Transverse colon (tissue), 4 donors: ENCODE measurements at regions not wholly inside any gene's neighbourhood (a gene's known extent, or its start where the extent isn't known, plus 50 kb on each side); places are given as distances from the start of the nearest gene placed in this dataset.

Source experiments
- DNase-seq: peaks from one replicate; pipeline ENCODE4 v3.0.0-alpha.2; 2019
- H3K27ac ChIP-seq, 4 donors: fragments of 200-600 bp; sonication (generic); 2 replicates each; pipeline ENCODE4 v1.5.1; 2016 to 2018; ENCODE audit warnings: inconsistent platforms in 4 of 4
- H3K27me3 ChIP-seq: fragments of 200-600 bp; sonication (generic); 2 replicates; pipeline ENCODE4 v1.5.1; 2017; ENCODE audit warnings: inconsistent platforms
- H3K36me3 ChIP-seq, 4 donors: fragments of 200-600 bp; sonication (generic); 2 replicates each; pipeline ENCODE4 v1.5.1; 2017 to 2019; ENCODE audit warnings: inconsistent platforms in 4 of 4
- H3K4me1 ChIP-seq, 4 donors: fragments of 200-600 bp; sonication (generic); 2 replicates each; pipeline ENCODE4 v1.5.1; 2017 to 2020; ENCODE audit warnings: inconsistent platforms in 4 of 4
- H3K4me3 ChIP-seq, 4 donors: fragments of 200-600 bp; sonication (generic); 1 replicate in 1 of 4; 2 replicates in 3 of 4; pipeline versions ENCODE4 v1.5.1 to v1.6.1; 2017 to 2019; ENCODE audit warnings: inconsistent platforms in 4 of 4
- H3K9me3 ChIP-seq, 2 donors: fragments of 200-600 bp; sonication (generic); 2 replicates each; pipeline ENCODE4 v1.5.1; 2017 to 2019; ENCODE audit warnings: inconsistent platforms in 2 of 2
- EP300 ChIP-seq: sonication (generic); formaldehyde crosslinking; IDR thresholded peaks from one replicate; pipeline ENCODE4 v1.6.1; 2017; ENCODE audit warnings: antibody characterized with exemption, low read depth
- POLR2A ChIP-seq: fragments of 450-650 bp; IDR thresholded peaks from one replicate; pipeline ENCODE4 v1.6.1; 2016; ENCODE audit warnings: antibody characterized with exemption, mild to moderate bottlenecking, moderate library complexity
- POLR2AphosphoS5 ChIP-seq, 3 donors: sonication (generic); formaldehyde crosslinking; IDR thresholded peaks; one replicate each; pipeline ENCODE4 v1.6.1; 2016; ENCODE audit warnings: antibody characterized with exemption in 3 of 3
- WGBS, 2 donors: methylation state at CpG; one replicate each; pipeline ENCODE4 v1.1.5; 2018; ENCODE audit warnings: low coverage in 1 of 2; 5-methylcytosine and 5-hydroxymethylcytosine counted together
- in situ Hi-C, 4 donors: fragments of 200-750 bp; cut with MboI; loops; one replicate each; pipeline versions ENCODE4 v1.15.0 to v1.15.1; 2017; ENCODE audit warnings: low sequenced_read_pairs in 3 of 4, low pct_ligation_motif_present in 1 of 4, low pct_unique_long_range_greater_than_20kb in 1 of 4
- intact Hi-C: fragments of 100-400 bp; cut with DNase I; formaldehyde crosslinking; loops from one replicate; pipeline ENCODE4 v1.15.1; 2023; ENCODE audit warnings: low total_unique reads
- TF ChIP-seq, protein P1 (sequence below), 5 experiments: fragments of 200-600 bp in 3 of 5; fragments of 450-650 bp in 2 of 5; sonication (generic) in 3 of 5; IDR thresholded peaks; 1 replicate in 2 of 5; 2 replicates in 3 of 5; pipeline ENCODE4 v1.5.1; 2016 to 2017; ENCODE audit warnings: antibody characterized with exemption in 5 of 5, inconsistent platforms in 3 of 5, mild to moderate bottlenecking in 2 of 5, moderate library complexity in 1 of 5

DNA sequence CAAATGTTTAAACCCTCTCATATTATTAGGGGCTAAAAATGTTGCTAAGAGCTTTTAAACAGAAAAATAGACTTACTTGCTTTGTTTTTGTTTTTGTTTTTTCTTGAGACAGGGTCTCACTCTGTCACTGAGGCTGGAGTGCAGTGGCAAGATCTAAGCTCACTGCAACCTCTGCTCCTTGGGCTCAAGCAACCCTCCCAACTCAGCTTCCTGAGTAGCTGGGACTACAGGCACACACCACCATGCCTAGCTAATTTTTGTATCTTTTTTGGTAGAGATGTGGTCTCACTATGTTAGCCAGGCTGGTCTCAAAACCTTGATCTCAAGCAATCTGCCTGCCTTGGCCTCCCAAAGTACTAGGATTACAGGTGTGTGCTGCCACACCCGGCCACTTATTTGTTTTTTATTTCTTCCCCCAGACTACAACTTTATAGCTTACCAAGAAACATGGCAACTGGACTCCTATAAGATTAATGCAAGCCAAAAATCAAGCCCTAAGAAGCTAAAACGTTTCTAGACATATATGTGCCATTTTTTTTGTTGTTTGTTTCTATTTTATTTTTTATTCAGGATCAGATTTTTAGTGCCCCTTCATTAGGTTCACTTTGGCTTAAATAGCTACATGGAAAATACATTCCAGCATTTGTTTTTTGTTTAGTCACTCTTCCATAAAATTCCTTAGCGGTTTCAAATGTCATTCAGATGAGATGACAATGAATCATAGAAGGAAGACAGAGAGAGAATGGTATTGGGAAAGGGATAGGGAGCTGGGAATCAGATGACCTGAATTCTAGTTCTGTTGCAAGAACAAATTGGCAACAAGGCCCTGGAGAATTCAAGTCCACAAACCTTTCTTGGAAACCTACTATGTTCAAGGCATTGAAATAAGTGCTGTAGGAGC is 163.4 kb upstream of the MKLN1 start:
- Histone ChIP-seq H3K4me3 (no peak overlapping the region), H3K27ac (no peak overlapping the region), H3K27me3 (no peaks in the 10 kb centered on the region), H3K36me3 (no peaks in the 10 kb centered on the region), H3K9me3 (no peaks in the 10 kb centered on the region), H3K4me1 (peaks cover 0 to 2% (median 0%) of the 10 kb centered on the region in 4 donors)
- intact Hi-C loops (no loop called here), in situ Hi-C loops (no loop called here)
- WGBS, 2 donors: 48 to 50% methylated on average over 2 to 3 of the region's 3 CpGs
- no peak for DNase-seq
- TF ChIP-seq POLR2AphosphoS5 (IDR thresholded peaks at IDR 0.05) (no peak), POLR2A (no peak), EP300 (no peak)
- TF ChIP-seq, protein P1, sequence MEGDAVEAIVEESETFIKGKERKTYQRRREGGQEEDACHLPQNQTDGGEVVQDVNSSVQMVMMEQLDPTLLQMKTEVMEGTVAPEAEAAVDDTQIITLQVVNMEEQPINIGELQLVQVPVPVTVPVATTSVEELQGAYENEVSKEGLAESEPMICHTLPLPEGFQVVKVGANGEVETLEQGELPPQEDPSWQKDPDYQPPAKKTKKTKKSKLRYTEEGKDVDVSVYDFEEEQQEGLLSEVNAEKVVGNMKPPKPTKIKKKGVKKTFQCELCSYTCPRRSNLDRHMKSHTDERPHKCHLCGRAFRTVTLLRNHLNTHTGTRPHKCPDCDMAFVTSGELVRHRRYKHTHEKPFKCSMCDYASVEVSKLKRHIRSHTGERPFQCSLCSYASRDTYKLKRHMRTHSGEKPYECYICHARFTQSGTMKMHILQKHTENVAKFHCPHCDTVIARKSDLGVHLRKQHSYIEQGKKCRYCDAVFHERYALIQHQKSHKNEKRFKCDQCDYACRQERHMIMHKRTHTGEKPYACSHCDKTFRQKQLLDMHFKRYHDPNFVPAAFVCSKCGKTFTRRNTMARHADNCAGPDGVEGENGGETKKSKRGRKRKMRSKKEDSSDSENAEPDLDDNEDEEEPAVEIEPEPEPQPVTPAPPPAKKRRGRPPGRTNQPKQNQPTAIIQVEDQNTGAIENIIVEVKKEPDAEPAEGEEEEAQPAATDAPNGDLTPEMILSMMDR (IDR thresholded peaks at IDR 0.05): no peak

DNA sequence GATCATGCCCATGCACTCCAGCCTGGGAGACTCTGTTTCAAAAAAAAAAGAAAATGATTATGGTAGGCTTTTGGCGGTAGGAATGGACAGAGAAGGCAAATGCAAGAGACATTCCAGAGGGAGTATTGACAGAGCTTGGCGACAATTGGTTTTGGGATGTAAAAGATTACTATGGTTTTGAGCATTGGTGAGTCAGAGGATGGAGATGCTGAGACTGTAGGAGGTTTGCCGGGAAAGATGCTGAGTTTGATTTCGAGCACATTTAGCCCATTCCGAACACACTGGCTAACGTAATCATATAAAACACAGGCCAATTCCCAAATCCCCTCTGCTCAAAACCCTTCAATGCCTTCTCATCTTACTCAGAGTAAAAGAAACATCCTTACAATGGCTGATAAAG is 161.6 kb upstream of the MKLN1 start:
- 97 to 99% methylated on average over 6 of the region's 6 CpGs for WGBS, 2 donors
- no peaks in the 10 kb centered on the region for H3K27me3 ChIP-seq
- H3K4me1 ChIP-seq: peaks cover 0 to 2% (median 0%) of the 10 kb centered on the region in 4 donors
- H3K9me3 ChIP-seq: no peaks in the 10 kb centered on the region
- intact Hi-C loops (no loop called here), in situ Hi-C loops (no loop called here)
- TF ChIP-seq, protein P1 (IDR thresholded peaks at IDR 0.05): no peak
- TF ChIP-seq EP300: no peak
- no peak for TF ChIP-seq POLR2AphosphoS5 (IDR thresholded peaks at IDR 0.05)
- TF ChIP-seq POLR2A: no peak
- DNase-seq: no peak
- no peak overlapping the region for H3K27ac ChIP-seq
- no peaks in the 10 kb centered on the region for H3K36me3 ChIP-seq
- H3K4me3 ChIP-seq: no peak overlapping the region

DNA sequence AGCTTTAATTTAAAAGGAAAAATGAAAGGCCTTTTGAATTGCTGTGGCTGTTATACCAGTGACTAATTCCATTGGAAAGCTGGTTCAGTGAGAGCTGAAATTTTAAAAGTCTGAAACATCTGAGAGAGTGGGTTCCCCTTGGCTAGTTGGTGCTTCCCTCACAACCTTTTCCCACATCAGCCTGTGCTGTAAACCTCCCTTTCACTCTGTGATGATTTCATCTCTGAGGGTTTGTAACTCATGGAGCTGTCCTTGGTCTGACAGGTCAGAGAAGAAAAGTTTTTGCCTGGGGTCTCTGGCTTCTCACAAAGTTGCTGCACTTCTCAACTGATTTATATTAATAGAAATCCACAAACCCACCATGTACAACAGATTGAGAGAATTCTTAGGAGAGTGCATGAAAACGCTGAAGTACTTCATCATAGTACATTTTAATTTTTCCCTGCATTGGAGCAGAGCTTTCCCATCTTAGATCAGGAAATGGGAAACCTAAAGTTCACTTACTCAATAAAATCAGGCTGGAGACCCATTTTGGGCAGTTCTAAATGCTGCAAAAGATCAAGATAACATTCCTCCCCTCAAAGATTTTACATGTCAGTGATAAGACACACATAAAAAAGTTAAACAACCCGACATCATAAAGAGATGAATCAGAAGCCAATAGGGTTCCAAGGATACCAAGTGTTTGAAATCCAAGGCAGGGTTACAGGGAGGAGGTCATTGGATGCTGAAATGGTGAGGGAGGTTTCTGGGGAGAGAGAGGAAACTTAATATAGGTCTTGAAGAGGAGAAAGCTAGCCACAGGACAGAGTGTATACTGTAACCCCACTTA is 157.0 kb upstream of the MKLN1 start:
- WGBS, 2 donors: 62 to 70% methylated on average over 2 of the region's 2 CpGs
- TF ChIP-seq, protein P1 (IDR thresholded peaks at IDR 0.05): no peak
- TF ChIP-seq EP300 (no peak), POLR2AphosphoS5 (IDR thresholded peaks at IDR 0.05) (no peak)
- in situ Hi-C loops: no loop called here

DNA sequence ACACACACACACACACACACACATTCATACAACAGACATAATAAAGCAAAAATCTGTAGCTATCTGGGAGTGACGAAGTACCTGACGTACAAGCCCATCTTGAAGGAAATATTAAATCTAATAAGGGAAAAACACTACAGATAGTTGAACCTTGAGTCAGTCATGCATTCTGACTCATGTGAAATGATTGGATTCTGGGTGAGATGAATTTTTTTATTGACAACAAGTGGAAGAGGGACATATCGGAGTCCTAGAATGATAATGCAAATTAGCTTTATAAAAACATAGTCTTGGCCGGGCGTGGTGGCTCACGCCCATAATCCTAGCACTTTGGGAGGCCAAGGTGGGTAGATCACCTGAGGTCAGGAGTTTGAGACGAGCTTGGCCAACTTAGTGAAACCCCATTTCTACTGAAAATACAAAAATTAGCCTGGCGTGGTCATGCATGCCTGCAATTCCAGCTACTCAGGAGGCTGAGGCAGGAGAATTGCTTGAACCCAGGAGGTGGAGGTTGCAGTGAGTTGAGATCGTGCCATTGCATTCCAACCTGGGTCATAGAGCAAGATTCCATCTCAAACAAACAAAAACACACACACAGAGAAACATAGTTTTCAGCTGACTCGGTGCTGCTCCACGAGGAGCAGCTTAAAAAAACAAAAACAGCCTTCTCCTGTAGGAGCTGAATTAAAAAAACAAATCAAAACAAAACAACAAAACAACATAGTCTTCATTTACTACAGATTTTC is 154.4 kb upstream of the MKLN1 start:
- Histone ChIP-seq H3K27me3 (no peaks in the 10 kb centered on the region), H3K27ac (no peak overlapping the region), H3K4me3 (no peak overlapping the region), H3K36me3 (no peaks in the 10 kb centered on the region), H3K9me3 (no peaks in the 10 kb centered on the region), H3K4me1 (no peaks in the 10 kb centered on the region)
- TF ChIP-seq POLR2A: no peak
- TF ChIP-seq, protein P1 (IDR thresholded peaks at IDR 0.05): no peak
- TF ChIP-seq EP300: no peak
- TF ChIP-seq POLR2AphosphoS5 (IDR thresholded peaks at IDR 0.05): no peak
- in situ Hi-C loops (no loop called here), intact Hi-C loops (no loop called here)
- DNase-seq: no peak
- 75 to 83% methylated on average over 7 to 11 of the region's 11 CpGs for WGBS, 2 donors

More for the DNA sequence above, 157.0 kb upstream of the MKLN1 start:
- intact Hi-C loops: no loop called here
- no peaks in the 10 kb centered on the region for H3K27me3 ChIP-seq
- H3K9me3 ChIP-seq: no peaks in the 10 kb centered on the region
- no peak overlapping the region for H3K4me3 ChIP-seq
- no peaks in the 10 kb centered on the region for H3K36me3 ChIP-seq
- DNase-seq: no peak
- H3K27ac ChIP-seq: no peak overlapping the region
- no peaks in the 10 kb centered on the region for H3K4me1 ChIP-seq
